ENCODE measurements at regions not wholly inside any gene's neighbourhood (a gene's known extent, or its start where the extent isn't known, plus 50 kb on each side); places are given as distances from the start of the nearest gene placed in this dataset.

GRCh38 chr5:89265511-89266179 is 382.7 kb upstream of the MEF2C start:
- TF ChIP-seq POLR2A (IDR thresholded peaks at IDR 0.05; ENCODE audit: low read depth, low read length) = no peak
- no peak for TF ChIP-seq POLR2AphosphoS5 (IDR thresholded peaks at IDR 0.05; ENCODE audit: low read depth, low read length)
- no peak for TF ChIP-seq TAF1 (IDR thresholded peaks at IDR 0.05; ENCODE audit: borderline replicate concordance, low read depth, low read length)

Measured in GM12892 (cell line).